HG03354 (cell line): ENCODE measurements at regions not wholly inside any gene's neighbourhood (a gene's known extent, or its start where the extent isn't known, plus 50 kb on each side); places are given as distances from the start of the nearest gene placed in this dataset.

Source experiments
- ATAC-seq: cut with Tn5 transposase; IDR thresholded peaks from one replicate; pipeline ENCODE4 v1.9.1; 2021; ENCODE audit warnings: mild to moderate bottlenecking; ENCODE audit not compliant: unreplicated experiment, poor library complexity, severe bottlenecking

- no peak for ATAC-seq
Observed at GRCh38 chr3:76646921-76647562, 392.9 kb upstream of the ROBO2 start.

- no peak for ATAC-seq
Observed at GRCh38 chr3:76651784-76652183, 388.1 kb upstream of the ROBO2 start.

GRCh38 chr3:76652524-76652923, 387.4 kb upstream of the ROBO2 start:
- no peak for ATAC-seq

GRCh38 chr3:76653640-76654251, 386.2 kb upstream of the ROBO2 start:
- no peak for ATAC-seq

- ATAC-seq, result no peak
Observed at GRCh38 chr3:76656531-76657070, 383.3 kb upstream of the ROBO2 start.

- ATAC-seq, result no peak
Observed at GRCh38 chr3:76657909-76658308, 382.0 kb upstream of the ROBO2 start.

- no peak for ATAC-seq
Observed at GRCh38 chr3:76661527-76662250, 378.2 kb upstream of the ROBO2 start.

- no peak for ATAC-seq
Observed at GRCh38 chr3:76664816-76665215, 375.1 kb upstream of the ROBO2 start.

GRCh38 chr3:76668653-76669052, 371.2 kb upstream of the ROBO2 start:
- ATAC-seq, result no peak

- ATAC-seq, result no peak
Observed at GRCh38 chr3:76669322-76669721, 370.6 kb upstream of the ROBO2 start.

- no peak for ATAC-seq
Observed at GRCh38 chr3:76673171-76673570, 366.7 kb upstream of the ROBO2 start.

- no peak for ATAC-seq
Observed at GRCh38 chr3:76679541-76679940, 360.4 kb upstream of the ROBO2 start.

GRCh38 chr3:76683256-76683655, 356.6 kb upstream of the ROBO2 start:
- no peak for ATAC-seq

- ATAC-seq, result no peak
Observed at GRCh38 chr3:76684946-76685345, 355.0 kb upstream of the ROBO2 start.

- ATAC-seq, result no peak
Observed at GRCh38 chr3:76685858-76686257, 354.0 kb upstream of the ROBO2 start.

- ATAC-seq, result no peak
Observed at GRCh38 chr3:76687019-76687418, 352.9 kb upstream of the ROBO2 start.

GRCh38 chr3:76694063-76694462, 345.8 kb upstream of the ROBO2 start:
- no peak for ATAC-seq

- ATAC-seq, result no peak
Observed at GRCh38 chr3:76698136-76698706, 341.7 kb upstream of the ROBO2 start.

GRCh38 chr3:76699846-76700245, 340.1 kb upstream of the ROBO2 start:
- no peak for ATAC-seq

GRCh38 chr3:76700323-76700722, 339.6 kb upstream of the ROBO2 start:
- no peak for ATAC-seq

GRCh38 chr3:76702676-76703075, 337.2 kb upstream of the ROBO2 start:
- ATAC-seq, result no peak
